BJ (cell line): ENCODE measurements at regions not wholly inside any gene's neighbourhood (a gene's known extent, or its start where the extent isn't known, plus 50 kb on each side); places are given as distances from the start of the nearest gene placed in this dataset.

Experiments
- CTCF ChIA-PET: fragments of 350-600 bp; formaldehyde crosslinking; extraction: SDS; loops from one replicate; lab custom pipeline; 2021; ENCODE audit warnings: antibody characterized with exemption, inconsistent platforms; lab: Yijun Ruan, JAX
- POLR2A ChIA-PET: fragments of 300-600 bp; sonication (Branson Sonifier 250); formaldehyde crosslinking; extraction: SDS; loops from one replicate; lab custom pipeline; 2021; ENCODE audit warnings: antibody characterized with exemption; lab: Charles Lee
- DNase-seq: peaks from one replicate; pipeline ENCODE4 v3.0.0-alpha.2; 2011; ENCODE audit warnings: low read depth
- H3K27me3 ChIP-seq: 2 replicates; pipeline ENCODE4 v1.6.0; 2011; ENCODE audit warnings: low read length; ENCODE audit not compliant: control insufficient read depth, insufficient read depth
- H3K36me3 ChIP-seq: 2 replicates; pipeline ENCODE4 v1.5.1; 2011; ENCODE audit warnings: low read length; ENCODE audit not compliant: control insufficient read depth, insufficient read depth
- H3K4me3 ChIP-seq: 2 replicates; pipeline ENCODE4 v1.5.1; 2011; ENCODE audit warnings: low read depth, mild to moderate bottlenecking, control low read depth, low read length
- CTCF ChIP-seq: IDR thresholded peaks from 2 replicates; pipeline ENCODE4 v1.5.1; 2011; ENCODE audit warnings: low read depth, mild to moderate bottlenecking, control low read depth, inconsistent platforms, low read length, moderate library complexity; ENCODE audit not compliant: insufficient read depth

DNA sequence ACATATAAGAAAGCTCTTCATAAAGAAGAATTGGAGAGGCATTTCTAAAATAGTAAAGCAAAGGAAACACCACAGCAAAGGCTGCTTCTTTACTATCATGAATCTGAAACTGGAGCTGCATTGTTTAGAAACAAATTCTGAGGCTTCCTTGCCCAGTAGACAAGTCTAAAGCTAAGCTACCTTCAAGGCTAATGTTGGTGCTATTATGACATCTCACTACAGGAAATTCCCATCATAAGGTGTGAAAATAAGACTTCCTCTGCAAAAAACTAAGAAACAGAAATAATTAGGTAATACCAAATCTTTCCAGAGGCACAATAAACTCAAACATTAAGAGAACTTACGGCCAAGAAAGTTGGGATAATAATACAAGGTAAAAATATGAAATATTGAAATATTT lies 89.9 kb upstream of the P3H2 start:
- Histone ChIP-seq H3K36me3 (no peaks in the 10 kb centered on the region), H3K4me3 (no peak overlapping the region), H3K27me3 (no peaks in the 10 kb centered on the region)
- ChIA-PET POLR2A (no interaction called here), CTCF (interaction anchor here (0.7 to 1.8 kb wide), 5 partner anchors 12 to 249 kb away, joined by 3 to 5 read pairs (median 4); partner anchors contain the start of genes CLDN1 and P3H2)
- no peak for DNase-seq
- no peak for TF ChIP-seq CTCF

- TF ChIP-seq CTCF = no peak
- H3K36me3 ChIP-seq = no peaks in the 10 kb centered on the region
- CTCF ChIA-PET = interaction anchor here (0.6 to 3.3 kb wide), 5 partner anchors 15 to 252 kb away, joined by 3 to 14 read pairs (median 4); partner anchors contain the start of gene CLDN1
- POLR2A ChIA-PET = no interaction called here
- DNase-seq = no peak
- no peak overlapping the region for H3K4me3 ChIP-seq
- H3K27me3 ChIP-seq = no peaks in the 10 kb centered on the region
These were observed 88.8 kb upstream of the P3H2 start for GRCh38 chr3:190209533-190209932.

DNA sequence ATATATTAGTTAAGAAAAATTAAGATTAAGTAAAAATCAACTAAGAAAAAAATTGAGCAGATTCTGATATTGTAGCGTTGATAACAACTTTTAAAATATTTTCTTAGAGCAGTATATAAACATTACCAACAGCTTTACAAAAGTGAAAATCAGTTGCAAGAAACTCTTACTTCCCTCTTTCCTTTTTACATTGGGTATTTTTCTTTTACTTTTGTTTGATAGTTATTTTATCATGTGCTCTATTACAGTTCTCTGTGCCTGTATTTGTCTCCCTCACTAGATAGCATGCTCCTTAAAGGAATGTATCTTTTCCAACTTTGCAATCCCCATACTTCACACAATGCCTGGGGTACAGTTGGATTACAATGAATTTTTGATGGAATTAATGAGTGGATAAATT lies 87.5 kb upstream of the P3H2 start:
- no peak overlapping the region for H3K4me3 ChIP-seq
- ChIA-PET POLR2A (no interaction called here), CTCF (interaction anchor here (1.0 to 3.3 kb wide), 4 partner anchors 10 to 247 kb away, joined by 3 to 14 read pairs (median 6); no protein-coding TSS in a partner anchor)
- no peaks in the 10 kb centered on the region for H3K27me3 ChIP-seq
- no peak for TF ChIP-seq CTCF
- no peaks in the 10 kb centered on the region for H3K36me3 ChIP-seq
- DNase-seq = no peak

- CTCF ChIA-PET = no interaction called here
- no peaks in the 10 kb centered on the region for H3K36me3 ChIP-seq
- no peak overlapping the region for H3K4me3 ChIP-seq
- no peaks in the 10 kb centered on the region for H3K27me3 ChIP-seq
- no peak for TF ChIP-seq CTCF
- DNase-seq = no peak
- POLR2A ChIA-PET = no interaction called here
These were observed 85.0 kb upstream of the P3H2 start for GRCh38 chr3:190205739-190206138.

- TF ChIP-seq CTCF = no peak
- no peak for DNase-seq
- H3K36me3 ChIP-seq = no peaks in the 10 kb centered on the region
- ChIA-PET POLR2A (no interaction called here), CTCF (interaction anchor here (0.8 to 1.1 kb wide), 2 partner anchors 237 to 242 kb away, joined by 4 to 6 read pairs; no protein-coding TSS in a partner anchor)
- H3K27me3 ChIP-seq = no peaks in the 10 kb centered on the region
- H3K4me3 ChIP-seq = no peak overlapping the region
These were observed 83.5 kb upstream of the P3H2 start for GRCh38 chr3:190204200-190204599.
